LNCAP (cell line): ENCODE measurements at regions not wholly inside any gene's neighbourhood (a gene's known extent, or its start where the extent isn't known, plus 50 kb on each side); places are given as distances from the start of the nearest gene placed in this dataset.

ENCODE experiments used
- TF ChIP-seq, protein P1 (sequence below): fragments of 450-650 bp; IDR thresholded peaks from 2 replicates; pipeline ENCODE4 v1.5.1; 2017; ENCODE audit warnings: mild to moderate bottlenecking

- TF ChIP-seq, protein P1, sequence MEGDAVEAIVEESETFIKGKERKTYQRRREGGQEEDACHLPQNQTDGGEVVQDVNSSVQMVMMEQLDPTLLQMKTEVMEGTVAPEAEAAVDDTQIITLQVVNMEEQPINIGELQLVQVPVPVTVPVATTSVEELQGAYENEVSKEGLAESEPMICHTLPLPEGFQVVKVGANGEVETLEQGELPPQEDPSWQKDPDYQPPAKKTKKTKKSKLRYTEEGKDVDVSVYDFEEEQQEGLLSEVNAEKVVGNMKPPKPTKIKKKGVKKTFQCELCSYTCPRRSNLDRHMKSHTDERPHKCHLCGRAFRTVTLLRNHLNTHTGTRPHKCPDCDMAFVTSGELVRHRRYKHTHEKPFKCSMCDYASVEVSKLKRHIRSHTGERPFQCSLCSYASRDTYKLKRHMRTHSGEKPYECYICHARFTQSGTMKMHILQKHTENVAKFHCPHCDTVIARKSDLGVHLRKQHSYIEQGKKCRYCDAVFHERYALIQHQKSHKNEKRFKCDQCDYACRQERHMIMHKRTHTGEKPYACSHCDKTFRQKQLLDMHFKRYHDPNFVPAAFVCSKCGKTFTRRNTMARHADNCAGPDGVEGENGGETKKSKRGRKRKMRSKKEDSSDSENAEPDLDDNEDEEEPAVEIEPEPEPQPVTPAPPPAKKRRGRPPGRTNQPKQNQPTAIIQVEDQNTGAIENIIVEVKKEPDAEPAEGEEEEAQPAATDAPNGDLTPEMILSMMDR: no peak
Observed at GRCh38 chr5:2096887-2097505, 214.3 kb upstream of the IRX4 start.

- TF ChIP-seq, protein P1: no peak
Observed at GRCh38 chr5:2095011-2095410, 212.3 kb upstream of the IRX4 start.

- TF ChIP-seq, protein P1: no peak
Observed at GRCh38 chr5:2094616-2094995, 211.9 kb upstream of the IRX4 start.

GRCh38 chr5:2093859-2094615 is 211.3 kb upstream of the IRX4 start:
- TF ChIP-seq, protein P1: no peak

GRCh38 chr5:2091921-2092320 is 209.2 kb upstream of the IRX4 start:
- TF ChIP-seq, protein P1: no peak

DNA sequence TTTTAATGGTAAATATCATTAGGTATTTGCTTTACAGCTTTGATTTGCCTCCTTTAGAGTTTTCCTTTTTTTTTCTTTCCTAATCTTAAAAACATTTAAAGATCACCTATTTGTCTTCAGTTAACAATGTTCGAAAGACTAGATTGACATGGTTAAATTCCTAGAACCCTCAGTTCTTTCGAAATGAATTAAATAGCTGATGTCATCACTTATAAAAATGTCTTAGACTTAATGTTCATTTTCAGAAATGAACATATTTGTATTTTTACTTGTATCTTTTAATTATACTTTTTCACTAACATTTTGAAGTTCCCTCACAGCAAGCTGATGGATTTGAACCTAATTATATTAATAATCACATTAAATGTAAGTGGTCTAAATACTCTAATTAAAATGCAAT is 205.3 kb upstream of the IRX4 start:
- TF ChIP-seq, protein P1: no peak

DNA sequence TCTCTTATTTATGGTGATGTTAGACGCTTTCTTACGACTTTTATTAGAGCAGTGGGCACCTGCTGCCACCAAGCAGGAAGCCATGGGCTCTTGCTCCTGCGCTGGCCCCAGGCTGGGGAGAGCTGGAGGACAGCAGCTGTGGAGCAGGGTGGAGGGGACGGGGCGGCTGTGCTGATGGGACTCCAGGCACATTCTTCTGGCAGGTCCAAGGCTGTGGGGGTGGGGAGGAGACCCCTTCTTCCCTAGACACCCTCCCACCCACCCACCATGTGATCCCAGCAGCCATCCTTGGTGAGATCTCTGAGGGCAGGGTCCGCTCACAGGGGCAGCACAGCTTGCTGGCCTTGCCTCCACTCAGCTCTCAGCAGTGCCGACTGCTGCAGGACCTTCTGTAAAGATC is 192.6 kb upstream of the IRX4 start:
- TF ChIP-seq, protein P1: no peak
